Kidney (tissue), 13 donors: ENCODE measurements at regions not wholly inside any gene's neighbourhood (a gene's known extent, or its start where the extent isn't known, plus 50 kb on each side); places are given as distances from the start of the nearest gene placed in this dataset.

Experiments used
- DNase-seq, 5 donors: peaks; one replicate each; pipeline ENCODE4 v3.0.0-alpha.2; 2013 to 2020
- FAIRE-seq: peaks from 2 replicates; lab custom pipeline; 2012; peaks lifted over from hg19 to GRCh38; lab: Jason Lieb, UNC
- H3K27ac ChIP-seq, 2 donors: one replicate each; pipeline ENCODE4 v1.7.0; 2013; ENCODE audit warnings: low read depth in 2 of 2, low read length in 2 of 2, inconsistent platforms in 1 of 2
- H3K27me3 ChIP-seq: one replicate; pipeline ENCODE4 v1.7.1; 2013; ENCODE audit warnings: low read length, inconsistent platforms; ENCODE audit not compliant: control insufficient read depth, insufficient read depth
- H3K36me3 ChIP-seq, 3 donors: one replicate each; pipeline versions ENCODE4 v1.7.0 to v1.7.1; 2013; ENCODE audit warnings: low read length in 3 of 3, control low read depth in 1 of 3, inconsistent platforms in 1 of 3; ENCODE audit not compliant: insufficient read depth in 3 of 3, control insufficient read depth in 2 of 3
- H3K4me1 ChIP-seq, 3 donors: one replicate each; pipeline versions ENCODE4 v1.7.0 to v1.7.1; 2013; ENCODE audit warnings: low read length in 3 of 3, inconsistent platforms in 1 of 3, low read depth in 1 of 3; ENCODE audit not compliant: control insufficient read depth in 2 of 3, insufficient read depth in 2 of 3
- H3K4me3 ChIP-seq, 3 donors: one replicate each; pipeline versions ENCODE4 v1.7.0 to v1.8.1; 2013; ENCODE audit warnings: low read length in 3 of 3, control low read depth in 1 of 3, inconsistent platforms in 1 of 3
- H3K9ac ChIP-seq, 3 donors: one replicate each; pipeline versions ENCODE4 v1.7.0 to v1.7.1; 2013; ENCODE audit warnings: low read length in 3 of 3, control low read depth in 1 of 3, inconsistent platforms in 1 of 3
- H3K9me3 ChIP-seq, 3 donors: one replicate each; pipeline versions ENCODE4 v1.7.0 to v1.7.1; 2013; ENCODE audit warnings: low read length in 3 of 3, control low read depth in 1 of 3, inconsistent platforms in 1 of 3; ENCODE audit not compliant: control insufficient read depth in 2 of 3, insufficient read depth in 1 of 3
- intact Hi-C: fragments of 100-400 bp; cut with DNase I; formaldehyde crosslinking; loops from one replicate; pipeline ENCODE4 v1.11.1; 2022
- TF ChIP-seq, protein P1 (sequence below): IDR thresholded peaks from 3 replicates; pipeline ENCODE4 v1.5.1; 2012; ENCODE audit warnings: mild to moderate bottlenecking, moderate library complexity, borderline replicate concordance; ENCODE audit not compliant: insufficient read depth; ENCODE audit errors: extremely low read depth
- donor health status: control.
- donor health status: control.
- donor health status: control.
- donor health status: control.
- donor health status: control.
- donor health status: DM: yes; HTN: yes; CAD: no.
- donor health status: Normal renal cell carcinoma (clear cell type).

DNA sequence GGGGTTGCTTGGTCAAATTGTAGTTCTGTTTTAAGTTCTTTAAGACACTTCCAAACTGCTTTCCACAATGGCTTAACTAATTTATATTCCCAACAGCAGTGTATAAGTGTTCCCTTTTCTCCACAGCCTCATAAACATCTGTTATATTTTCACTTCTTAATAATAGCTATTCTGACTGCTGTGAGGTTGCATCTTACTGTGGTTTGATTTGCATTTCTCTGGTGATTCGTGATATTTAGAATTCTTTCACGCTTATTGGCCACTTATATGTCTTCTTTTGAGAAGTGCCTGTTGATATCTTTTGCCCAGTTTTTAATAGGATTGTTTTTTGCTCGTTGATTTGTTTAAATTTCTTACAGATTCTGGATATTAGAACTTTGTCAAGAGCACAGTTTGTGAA lies 278.6 kb upstream of the ITM2A start:
- TF ChIP-seq, protein P1, sequence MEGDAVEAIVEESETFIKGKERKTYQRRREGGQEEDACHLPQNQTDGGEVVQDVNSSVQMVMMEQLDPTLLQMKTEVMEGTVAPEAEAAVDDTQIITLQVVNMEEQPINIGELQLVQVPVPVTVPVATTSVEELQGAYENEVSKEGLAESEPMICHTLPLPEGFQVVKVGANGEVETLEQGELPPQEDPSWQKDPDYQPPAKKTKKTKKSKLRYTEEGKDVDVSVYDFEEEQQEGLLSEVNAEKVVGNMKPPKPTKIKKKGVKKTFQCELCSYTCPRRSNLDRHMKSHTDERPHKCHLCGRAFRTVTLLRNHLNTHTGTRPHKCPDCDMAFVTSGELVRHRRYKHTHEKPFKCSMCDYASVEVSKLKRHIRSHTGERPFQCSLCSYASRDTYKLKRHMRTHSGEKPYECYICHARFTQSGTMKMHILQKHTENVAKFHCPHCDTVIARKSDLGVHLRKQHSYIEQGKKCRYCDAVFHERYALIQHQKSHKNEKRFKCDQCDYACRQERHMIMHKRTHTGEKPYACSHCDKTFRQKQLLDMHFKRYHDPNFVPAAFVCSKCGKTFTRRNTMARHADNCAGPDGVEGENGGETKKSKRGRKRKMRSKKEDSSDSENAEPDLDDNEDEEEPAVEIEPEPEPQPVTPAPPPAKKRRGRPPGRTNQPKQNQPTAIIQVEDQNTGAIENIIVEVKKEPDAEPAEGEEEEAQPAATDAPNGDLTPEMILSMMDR, result no peak
- H3K9ac ChIP-seq, result no peak overlapping the region
- FAIRE-seq (no peak), DNase-seq (no peak)
- no peak overlapping the region for H3K27ac ChIP-seq
- no peaks in the 10 kb centered on the region for H3K36me3 ChIP-seq
- H3K27me3 ChIP-seq, result no peaks in the 10 kb centered on the region
- no peak overlapping the region for H3K4me3 ChIP-seq
- intact Hi-C loops, result no loop called here
- no peaks in the 10 kb centered on the region for H3K9me3 ChIP-seq
- H3K4me1 ChIP-seq, result no peaks in the 10 kb centered on the region

DNA sequence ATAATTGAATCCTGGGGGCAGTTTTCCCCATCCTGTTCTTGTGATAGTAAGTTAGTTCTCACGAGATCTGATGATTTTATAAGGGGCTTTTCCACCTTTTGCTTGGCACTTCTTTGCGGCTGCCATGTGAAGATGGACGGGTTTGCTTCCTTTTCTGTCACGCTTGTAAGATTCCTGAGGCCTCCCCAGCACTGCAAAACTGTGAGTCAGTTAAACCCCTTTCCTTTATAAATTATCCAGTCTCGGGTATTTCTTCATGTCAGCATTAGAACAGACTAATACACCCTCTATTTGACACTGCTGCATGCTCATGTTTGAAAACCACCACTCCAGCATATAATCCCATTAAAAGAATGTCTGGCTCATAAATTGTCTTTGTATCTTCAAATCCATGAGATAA lies 264.4 kb upstream of the ITM2A start:
- DNase-seq (no peak), FAIRE-seq (no peak)
- Histone ChIP-seq H3K4me3 (no peak overlapping the region), H3K27me3 (no peaks in the 10 kb centered on the region), H3K9ac (no peak overlapping the region), H3K36me3 (no peaks in the 10 kb centered on the region), H3K27ac (no peak overlapping the region), H3K9me3 (no peaks in the 10 kb centered on the region), H3K4me1 (no peaks in the 10 kb centered on the region)
- intact Hi-C loops, result no loop called here
- TF ChIP-seq, protein P1, result no peak

DNA sequence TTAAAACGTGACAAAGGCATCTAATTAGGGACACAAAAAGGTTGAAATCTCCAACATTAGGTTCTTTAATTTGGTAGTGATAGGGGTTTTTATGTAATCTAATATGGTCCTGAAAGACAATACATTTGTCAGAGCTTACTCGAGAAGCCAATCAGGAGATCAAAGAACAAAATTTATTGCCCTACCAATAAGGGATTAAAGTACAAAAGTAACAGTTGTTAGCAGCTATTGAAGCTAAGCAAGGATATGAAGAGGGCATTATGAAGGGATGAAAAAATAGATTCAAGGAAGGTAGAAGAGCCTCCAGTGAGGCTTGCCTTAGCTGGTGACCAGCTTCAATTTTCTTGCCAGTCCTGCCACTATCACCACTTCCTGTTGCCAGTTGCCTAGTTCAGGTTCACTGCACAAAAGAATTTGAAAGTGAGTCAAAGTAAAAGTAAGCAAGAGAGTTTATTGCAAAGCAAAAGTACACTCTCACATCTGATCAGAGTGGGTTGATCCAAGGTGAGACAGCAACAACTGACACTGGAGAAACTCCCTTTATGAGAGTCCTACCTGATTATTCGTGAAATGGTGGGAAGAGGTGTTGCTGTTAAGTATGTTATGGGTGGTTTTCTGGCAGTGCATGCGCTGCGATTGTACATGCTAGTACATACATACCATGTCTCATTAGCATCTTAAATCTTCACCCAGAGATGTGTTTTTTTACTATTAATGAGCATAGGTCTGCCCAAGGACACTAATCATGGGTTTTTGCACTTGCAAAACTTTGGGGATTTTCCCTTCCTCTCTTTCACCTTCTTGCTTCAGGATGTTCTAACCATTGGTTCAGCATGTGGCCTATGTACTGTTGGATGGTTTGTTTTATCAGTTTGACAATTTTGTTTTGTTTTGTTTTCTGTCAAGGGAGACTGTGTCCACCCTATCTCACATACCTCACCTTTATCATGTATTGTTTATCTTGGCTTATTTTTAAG lies 263.2 kb upstream of the ITM2A start:
- Histone ChIP-seq H3K9ac (no peak overlapping the region), H3K4me3 (no peak overlapping the region), H3K9me3 (no peaks in the 10 kb centered on the region), H3K27me3 (no peaks in the 10 kb centered on the region), H3K4me1 (no peaks in the 10 kb centered on the region), H3K36me3 (no peaks in the 10 kb centered on the region), H3K27ac (no peak overlapping the region)
- intact Hi-C loops, result no loop called here
- DNase-seq, result no peak
- FAIRE-seq, result peak; percentile 13
- TF ChIP-seq, protein P1, result no peak
